ENCODE measurements at regions not wholly inside any gene's neighbourhood (a gene's known extent, or its start where the extent isn't known, plus 50 kb on each side); places are given as distances from the start of the nearest gene placed in this dataset.

- no peak for DNase-seq
Observed at GRCh38 chr2:144240656-144241339, 279.1 kb downstream of the ZEB2 start.

- DNase-seq = no peak
Observed at GRCh38 chr2:144239726-144240125, 280.2 kb downstream of the ZEB2 start.

DNA sequence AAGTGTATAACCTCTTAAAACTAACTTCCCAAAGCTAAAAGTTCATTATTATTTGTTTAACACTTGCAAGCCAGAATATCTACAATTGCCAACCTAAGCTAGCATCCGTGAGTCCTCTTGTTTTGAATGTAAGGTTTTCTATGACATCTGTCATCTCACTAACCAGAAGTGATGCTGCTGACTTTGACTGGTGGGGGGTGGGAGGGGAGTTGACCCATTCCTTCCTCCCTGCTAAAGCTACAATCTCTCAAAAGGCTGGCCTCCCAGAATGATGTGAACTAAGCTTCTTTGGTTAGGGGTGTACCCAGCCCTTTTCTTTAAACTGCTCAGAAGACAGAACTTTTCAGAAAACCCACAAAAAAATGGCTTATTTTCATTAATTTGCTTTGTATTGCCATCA lies 280.6 kb downstream of the ZEB2 start:
- no peak for DNase-seq

GRCh38 chr2:144237830-144238627 lies 281.9 kb downstream of the ZEB2 start:
- no peak for DNase-seq

- DNase-seq = no peak
Observed at GRCh38 chr2:144237108-144237507, 282.8 kb downstream of the ZEB2 start.

GRCh38 chr2:144235050-144235449 lies 284.9 kb downstream of the ZEB2 start:
- DNase-seq = no peak

DNA sequence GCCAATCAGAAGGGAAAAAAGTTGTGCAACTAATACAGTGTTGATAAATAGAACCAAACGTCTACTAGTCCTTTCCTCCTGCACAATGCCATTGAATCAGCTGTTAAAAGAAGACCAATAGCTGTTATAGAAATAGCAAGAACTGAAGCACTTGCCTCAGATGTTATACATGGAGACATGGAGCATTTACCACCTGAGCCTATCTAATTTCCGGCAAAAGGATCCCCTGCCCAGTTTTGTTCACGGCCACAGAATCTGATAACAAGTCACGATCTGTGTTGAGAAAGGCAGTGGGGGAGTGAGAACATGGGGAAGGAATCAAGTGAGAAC lies 285.4 kb downstream of the ZEB2 start:
- no peak for DNase-seq

GRCh38 chr2:144233733-144234541 lies 286.0 kb downstream of the ZEB2 start:
- no peak for DNase-seq

- DNase-seq = no peak
Observed at GRCh38 chr2:144233317-144233716, 286.6 kb downstream of the ZEB2 start.

- no peak for DNase-seq
Observed at GRCh38 chr2:144230448-144231085, 289.4 kb downstream of the ZEB2 start.

GRCh38 chr2:144230033-144230432 lies 289.9 kb downstream of the ZEB2 start:
- DNase-seq = no peak

DNA sequence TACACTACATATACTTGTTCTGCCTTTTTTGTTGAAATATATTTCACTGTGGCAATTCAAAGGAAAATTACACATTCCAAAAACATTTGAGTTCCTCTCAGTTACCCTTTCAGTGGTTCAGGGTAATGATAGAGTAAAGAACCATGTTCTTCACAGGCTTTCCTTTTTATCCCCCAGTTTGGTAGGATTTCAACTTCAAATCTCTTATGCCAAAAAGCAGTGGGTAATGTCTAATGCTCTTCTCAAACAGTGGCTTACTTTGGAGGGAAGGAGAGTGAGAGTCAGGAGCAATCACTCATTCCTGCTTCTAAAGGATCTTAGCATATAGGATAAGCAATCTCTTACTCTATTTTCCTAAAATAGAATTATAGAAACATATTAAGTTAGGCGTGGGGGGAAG lies 290.6 kb downstream of the ZEB2 start:
- no peak for DNase-seq

- DNase-seq = no peak
Observed at GRCh38 chr2:144227427-144228105, 292.4 kb downstream of the ZEB2 start.

DNA sequence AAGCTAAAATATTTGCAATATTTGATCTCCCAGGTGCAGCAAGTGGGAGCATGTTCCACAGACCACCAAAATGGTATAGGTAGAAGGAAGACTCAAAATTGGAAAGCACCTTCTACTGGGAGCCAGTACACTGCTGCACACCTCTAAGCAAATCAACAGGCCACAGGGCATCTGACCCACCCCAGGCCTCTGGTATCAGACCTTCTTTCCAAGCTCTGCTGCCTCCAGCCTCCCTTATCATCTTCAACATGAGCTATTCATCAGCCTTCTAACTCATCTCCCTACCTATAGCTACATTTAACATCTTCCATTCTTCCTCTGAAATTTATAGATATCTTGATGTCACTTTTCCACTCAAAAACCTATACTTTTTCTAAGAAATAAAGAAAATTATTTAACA lies 294.8 kb downstream of the ZEB2 start:
- DNase-seq = no peak

- DNase-seq = no peak
Observed at GRCh38 chr2:144224472-144224871, 295.4 kb downstream of the ZEB2 start.

DNA sequence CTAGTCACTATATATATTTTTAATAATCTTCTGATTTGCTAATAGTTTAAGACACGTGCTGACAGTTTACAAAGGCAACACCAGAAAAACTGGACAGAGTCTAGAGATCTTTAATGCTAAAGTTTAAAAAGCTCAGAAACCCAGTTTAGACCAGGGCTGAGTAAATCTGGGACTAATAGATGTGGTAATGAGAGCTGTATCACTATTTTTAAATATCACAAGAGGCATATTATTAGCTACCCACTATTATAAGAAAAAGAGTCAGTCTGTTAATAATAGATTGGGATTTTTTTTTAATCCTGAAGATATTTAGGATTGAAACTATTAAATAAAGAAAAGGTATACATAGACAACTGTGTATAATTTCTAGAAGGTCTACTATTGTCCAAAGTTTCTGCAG lies 299.9 kb downstream of the ZEB2 start:
- DNase-seq = no peak

DNA sequence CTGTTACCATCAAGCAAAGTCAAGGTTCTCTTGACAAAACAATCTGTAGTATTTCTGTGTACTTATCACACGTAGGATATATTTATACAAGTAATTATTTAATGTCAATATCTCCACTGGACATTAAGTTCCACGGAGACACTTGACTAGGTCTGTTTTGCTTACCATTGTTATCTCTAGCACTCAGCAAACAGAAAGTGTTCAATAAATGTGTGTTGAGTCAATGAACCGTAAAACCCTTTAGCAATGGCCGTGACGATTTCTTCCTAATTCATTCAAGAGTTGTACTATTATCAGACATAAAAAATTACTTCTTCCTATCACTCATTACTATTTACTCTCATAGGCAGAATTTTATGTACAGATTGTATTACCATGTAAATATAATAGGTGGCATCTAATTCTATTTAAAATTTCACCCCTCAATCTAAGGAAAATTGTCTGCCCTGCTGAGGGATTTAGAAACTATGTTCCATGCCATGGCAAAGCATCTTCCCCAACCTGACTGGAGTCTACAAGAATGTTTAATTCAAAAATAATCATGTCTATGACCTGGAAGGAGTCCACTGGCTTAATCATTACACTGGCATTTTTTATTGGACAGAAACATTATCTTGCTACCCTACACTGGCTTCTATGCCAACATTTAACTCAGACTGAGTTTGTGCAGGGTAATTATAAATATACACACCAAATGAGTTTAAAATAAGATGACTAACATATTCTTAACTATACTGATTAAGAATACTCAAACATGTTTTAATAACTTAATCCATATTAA lies 301.9 kb downstream of the ZEB2 start:
- DNase-seq = no peak

- no peak for DNase-seq
Observed at GRCh38 chr2:144215701-144216675, 303.9 kb downstream of the ZEB2 start.

DNA sequence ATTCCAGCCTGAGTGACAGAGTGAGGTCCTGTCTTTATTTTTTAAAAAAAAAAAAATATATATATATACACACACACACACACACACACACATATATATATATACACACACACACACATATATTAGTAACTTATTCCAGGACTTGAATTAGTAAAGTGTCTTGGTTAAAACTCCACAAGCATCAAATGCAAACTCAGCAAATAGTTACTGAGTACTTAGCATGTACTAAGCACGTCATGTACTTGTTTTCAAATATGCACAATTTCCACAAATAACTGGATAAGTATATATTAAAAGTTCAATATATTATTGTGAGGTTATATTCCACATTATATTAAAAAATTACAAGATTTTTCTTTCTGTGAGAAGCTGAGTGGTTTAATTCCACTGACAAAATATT lies 304.7 kb downstream of the ZEB2 start:
- DNase-seq = no peak

DNA sequence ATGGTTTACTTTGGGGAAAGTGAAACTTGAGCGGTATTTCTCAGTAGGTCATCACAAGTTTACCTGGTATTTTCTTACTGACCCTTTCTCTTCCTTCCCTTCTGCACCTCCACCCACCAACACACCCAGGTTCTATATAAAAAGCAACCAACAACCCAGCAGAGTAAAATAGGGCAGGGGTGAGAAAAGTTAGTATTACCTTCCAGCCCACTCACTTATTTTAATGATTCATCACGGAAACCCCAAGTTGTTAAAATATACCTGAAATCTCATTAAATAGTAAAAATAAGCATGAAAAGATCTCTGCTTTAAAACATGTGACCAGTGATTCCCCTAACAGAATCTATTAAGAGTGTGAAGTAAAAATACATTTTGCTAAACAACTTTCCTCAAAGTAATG lies 306.1 kb downstream of the ZEB2 start:
- DNase-seq = no peak

- no peak for DNase-seq
Observed at GRCh38 chr2:144211826-144212225, 308.1 kb downstream of the ZEB2 start.
